NCI-H2081 treated with DMSO at 0.1 percent for 48 hours (cell line): ENCODE measurements at regions not wholly inside any gene's neighbourhood (a gene's known extent, or its start where the extent isn't known, plus 50 kb on each side); places are given as distances from the start of the nearest gene placed in this dataset.

ENCODE experiments used
- DNase-seq: peaks from one replicate; lab custom pipeline; 2025; lab: John Stamatoyannopoulos, UW

- DNase-seq: no peak
Measured at GRCh38 chr12:126191031-126191891, 1126.0 kb downstream of the AACS start.

- DNase-seq: no peak
Measured at GRCh38 chr12:126191949-126192348, 1126.7 kb downstream of the AACS start.

DNA sequence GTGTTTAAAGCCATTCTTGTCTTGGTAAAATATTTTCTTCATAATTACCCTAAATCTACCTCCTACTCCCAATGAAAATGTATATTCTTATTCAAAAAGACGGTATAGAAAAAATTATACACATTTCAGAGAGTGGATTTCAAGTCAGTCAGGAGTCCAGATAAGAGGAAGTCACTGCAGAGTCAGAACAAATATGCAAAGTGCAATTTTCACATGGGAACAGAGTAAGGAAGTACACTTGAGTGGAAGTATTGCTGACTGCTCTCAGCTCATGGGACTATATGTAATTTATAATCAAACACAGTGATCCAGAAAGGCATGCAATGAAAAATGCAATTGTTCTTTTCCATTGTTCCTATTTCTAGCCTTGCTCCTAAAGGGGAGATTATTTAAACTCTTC lies 1128.0 kb downstream of the AACS start:
- DNase-seq: no peak

DNA sequence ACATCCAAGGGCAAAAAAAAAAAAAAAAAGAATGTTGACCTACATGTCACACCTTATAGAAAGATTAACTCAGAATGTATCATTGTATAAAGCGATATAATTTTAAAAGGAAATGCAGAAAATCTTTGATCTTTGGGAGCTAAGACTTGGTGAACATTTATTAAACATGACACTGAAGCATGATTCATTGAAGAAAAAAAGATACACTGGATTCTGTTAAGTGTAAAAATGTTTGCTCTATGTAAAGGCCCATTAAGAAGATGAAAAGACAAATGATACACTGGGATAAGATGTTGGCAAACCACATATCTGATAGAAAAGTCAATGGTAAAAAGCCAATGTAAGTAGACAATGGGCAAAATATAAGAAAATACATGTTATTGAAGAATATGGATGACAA lies 1131.0 kb downstream of the AACS start:
- no peak for DNase-seq

DNA sequence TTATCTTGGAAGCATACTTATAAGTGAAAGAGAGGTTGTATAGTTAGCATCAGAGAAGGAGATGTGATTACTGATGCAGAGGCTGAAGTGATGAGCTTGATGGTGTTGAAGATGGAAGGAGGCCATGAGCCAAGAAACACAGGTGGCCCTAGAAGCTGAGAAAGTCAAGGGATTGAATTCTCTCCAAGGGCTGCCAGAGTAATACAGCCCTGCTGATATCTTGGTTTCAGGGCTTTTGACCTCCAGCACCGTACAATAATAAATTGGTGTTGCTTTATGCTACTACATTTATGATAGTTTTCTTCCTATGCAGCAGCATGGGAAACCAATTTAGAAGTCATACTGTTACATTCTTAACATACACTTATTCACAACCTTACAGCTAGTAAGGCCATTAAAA lies 1133.3 kb downstream of the AACS start:
- no peak for DNase-seq

DNA sequence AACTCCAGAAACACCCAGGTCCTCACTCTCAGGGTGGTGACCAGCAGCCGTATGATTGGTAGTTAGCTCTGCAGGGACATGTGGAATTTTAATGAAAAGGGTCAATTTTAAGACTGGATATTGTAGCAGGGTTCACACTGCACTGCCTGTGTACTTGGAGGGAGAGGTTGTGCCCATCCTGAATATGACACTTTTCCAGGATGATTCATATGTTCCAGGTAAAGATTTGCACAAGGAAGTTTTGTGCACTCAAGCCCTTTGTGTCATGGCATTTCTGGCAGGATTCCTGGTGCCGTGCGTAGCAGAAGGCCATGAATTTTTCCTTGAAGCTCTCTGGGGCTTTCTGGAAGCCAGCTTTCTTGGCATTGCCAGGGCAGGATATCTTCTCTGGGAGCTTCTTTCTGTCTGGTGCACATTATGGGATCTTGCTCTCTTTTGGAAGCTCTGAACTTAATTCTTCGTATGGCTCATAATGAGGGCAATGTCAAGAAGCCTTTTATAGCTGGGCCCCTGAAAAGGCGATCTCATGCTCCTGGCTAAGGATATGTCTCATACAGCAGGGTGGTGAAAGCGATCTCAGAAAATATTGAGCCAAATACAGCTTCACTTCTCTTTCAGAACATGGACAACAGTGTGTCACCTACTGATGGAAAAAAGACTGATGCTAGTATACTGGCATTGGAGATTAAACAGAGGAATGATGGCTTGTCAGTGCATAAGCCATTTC lies 1133.9 kb downstream of the AACS start:
- DNase-seq: no peak

DNA sequence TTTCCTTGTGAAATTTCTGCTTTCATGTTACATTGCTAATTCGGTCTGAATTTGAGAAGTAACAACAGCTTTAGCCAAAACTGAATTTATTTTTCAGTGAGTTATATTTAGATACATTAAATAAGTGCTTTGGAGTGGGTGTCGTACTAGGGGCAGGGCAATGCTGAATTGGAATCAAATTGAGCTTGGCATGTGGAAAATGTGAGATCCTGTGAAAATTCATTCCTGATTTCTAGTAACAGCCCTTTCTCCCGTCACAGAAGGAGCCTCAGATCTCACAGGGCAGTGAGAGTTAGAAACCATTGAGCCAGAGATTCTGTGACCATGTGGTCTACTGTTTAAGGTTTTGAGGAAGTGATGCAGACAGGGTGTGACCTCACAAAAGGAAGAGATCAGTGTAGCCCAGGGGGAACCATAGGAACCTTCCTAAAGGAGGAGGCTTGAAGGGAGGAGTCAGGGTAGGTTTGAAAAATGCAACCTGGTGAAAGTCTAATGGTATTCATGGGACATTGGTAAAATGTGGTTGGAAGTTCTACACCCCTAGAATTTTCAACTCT lies 1136.8 kb downstream of the AACS start:
- no peak for DNase-seq

DNA sequence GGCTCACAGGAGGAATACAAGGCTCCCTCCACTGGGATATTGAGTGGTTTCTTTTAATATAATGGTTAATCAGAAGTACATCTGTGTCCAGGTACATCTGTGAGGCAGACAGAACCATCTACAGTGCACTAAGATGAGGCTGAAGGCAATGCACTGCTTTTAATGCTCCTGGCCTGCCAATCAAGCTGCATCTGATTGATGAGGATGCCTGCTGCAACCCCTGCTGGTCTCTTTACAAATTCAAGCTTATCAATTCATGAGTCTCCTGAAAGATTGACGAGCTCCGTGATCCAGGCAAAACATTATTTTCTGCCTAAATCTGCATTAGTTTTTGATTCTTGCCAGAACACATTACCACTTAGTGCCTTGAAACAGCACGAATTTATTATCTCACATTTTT lies 1139.1 kb downstream of the AACS start:
- DNase-seq: no peak

GRCh38 chr12:126210026-126210425 lies 1144.8 kb downstream of the AACS start:
- no peak for DNase-seq

DNA sequence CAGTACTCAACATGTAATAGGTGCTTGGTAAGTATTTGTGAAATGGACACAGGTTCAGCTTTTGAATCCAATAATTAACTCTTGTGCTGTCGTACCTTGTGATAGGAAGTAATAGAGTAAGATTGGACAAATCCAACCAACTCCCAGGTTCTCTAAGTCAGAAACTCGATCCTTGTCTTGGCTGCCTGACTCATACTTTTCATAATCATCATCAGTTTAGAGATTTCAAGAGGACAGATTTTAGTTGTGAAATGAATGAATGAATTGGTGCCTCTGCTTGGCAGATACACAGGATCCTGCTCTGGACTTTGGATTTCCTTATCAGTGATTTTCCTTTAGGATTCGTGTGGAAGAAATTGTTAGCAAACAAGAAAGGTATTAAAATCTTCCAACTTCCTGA lies 1145.2 kb downstream of the AACS start:
- DNase-seq: no peak

GRCh38 chr12:126212824-126213223 lies 1147.6 kb downstream of the AACS start:
- DNase-seq: no peak

GRCh38 chr12:126218697-126219096 lies 1153.5 kb downstream of the AACS start:
- DNase-seq: no peak

GRCh38 chr12:126219139-126219538 lies 1153.9 kb downstream of the AACS start:
- no peak for DNase-seq

- DNase-seq: no peak
Measured at GRCh38 chr12:126219654-126220279, 1154.5 kb downstream of the AACS start.

DNA sequence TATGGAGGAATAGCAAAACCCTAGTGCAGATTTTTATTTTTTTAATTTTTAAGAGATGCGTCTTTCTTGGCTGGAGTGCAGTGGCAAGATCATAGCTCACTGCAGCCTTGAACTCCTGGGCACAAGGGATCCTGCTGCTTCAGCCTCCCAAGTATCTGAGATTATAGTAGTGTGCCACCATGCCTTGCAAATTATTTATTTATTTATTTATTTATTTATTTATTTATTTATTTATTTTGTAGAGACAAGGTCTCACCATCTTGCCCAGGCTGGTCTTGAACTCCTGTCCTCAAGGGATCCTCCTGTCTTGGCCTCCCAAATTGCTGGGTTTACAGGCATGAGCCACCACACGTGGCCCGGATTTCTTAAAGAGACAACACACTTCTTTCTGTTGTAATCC lies 1158.8 kb downstream of the AACS start:
- no peak for DNase-seq

DNA sequence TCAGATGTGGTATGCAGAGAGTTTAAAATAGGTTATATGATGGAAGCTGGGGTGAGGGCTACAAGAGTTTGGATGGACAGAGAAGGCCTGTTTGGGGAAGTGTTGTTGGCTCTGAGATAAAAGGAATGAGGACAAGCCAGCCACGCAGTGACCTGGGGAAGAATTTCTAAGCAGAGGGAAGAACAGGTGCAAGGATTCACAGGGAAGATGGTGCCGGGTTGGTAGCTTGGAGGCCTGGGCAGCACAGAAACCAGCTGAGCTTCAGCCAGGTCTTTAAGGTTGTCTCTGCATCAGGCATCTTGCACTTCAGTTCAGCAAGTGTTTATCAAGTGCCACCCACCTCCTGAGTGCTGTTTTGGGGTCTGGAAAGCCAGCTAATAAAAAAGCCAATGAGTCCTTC lies 1163.7 kb downstream of the AACS start:
- DNase-seq: no peak

DNA sequence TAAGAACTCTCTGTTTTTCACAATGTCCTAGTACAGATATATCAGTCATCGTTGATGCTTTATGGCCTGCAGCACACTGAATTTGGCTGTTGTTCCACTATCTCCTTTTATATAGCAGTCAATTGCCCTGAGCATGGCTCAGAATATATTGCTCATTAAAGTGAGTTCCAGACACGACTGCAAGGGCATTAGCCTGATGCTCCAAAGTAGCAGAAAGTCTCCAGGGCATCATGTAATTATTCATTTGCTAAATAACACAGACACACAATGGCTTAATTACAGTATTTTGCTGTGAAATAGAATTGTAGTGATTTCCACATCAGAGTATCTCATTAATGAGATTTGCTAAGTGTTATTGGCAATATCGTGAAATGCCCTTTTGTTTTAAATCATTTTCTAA lies 1167.5 kb downstream of the AACS start:
- no peak for DNase-seq

GRCh38 chr12:126233625-126234024 lies 1168.4 kb downstream of the AACS start:
- DNase-seq: no peak

- no peak for DNase-seq
Measured at GRCh38 chr12:126243814-126244440, 1178.7 kb downstream of the AACS start.

DNA sequence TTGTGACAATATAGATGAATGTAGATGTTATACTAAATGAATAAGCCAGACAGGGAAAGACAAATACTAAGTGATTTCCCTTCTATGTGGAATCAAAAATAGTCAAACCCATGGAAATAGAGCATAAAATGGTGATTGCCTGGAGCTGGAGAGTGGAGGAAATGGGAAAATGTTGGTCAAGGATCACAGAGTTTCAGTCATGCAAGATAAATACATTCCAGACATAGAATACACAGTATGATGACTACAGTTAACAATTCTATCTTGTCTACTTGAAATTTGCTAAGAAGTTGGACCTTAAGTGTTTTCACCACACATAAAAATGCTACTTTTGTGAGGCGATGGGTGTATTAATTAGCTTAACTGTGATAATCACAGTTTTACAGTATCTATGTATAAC lies 1182.7 kb downstream of the AACS start:
- DNase-seq: no peak

- no peak for DNase-seq
Measured at GRCh38 chr12:126248871-126249403, 1183.7 kb downstream of the AACS start.

DNA sequence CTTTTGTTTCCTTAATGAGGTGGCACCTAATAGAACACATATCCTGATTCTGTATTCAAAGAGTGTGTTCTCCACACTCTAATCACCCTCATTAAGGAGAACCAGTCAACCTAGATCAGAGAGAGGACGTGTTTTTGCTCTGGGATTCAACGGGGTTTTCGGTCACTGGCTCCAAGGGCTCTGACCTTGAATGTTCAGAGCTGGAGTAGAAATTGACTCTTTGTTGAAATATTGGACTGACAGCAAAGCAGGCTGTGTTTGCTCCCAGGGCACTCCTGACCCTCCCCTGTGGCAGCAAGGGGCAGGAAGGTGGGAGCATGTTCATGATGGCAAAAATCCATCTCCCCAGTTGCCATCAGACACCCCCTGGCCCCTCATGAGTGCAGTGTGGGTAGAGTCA lies 1193.0 kb downstream of the AACS start:
- no peak for DNase-seq
